ENCODE measurements at regions not wholly inside any gene's neighbourhood (a gene's known extent, or its start where the extent isn't known, plus 50 kb on each side); places are given as distances from the start of the nearest gene placed in this dataset.

- DNase-seq, result no peak
Measured at GRCh38 chr6:21648475-21649050, 55.0 kb downstream of the SOX4 start.

GRCh38 chr6:21653323-21653722 lies 59.8 kb downstream of the SOX4 start:
- DNase-seq, result no peak

- no peak for DNase-seq
Measured at GRCh38 chr6:21653905-21654304, 60.4 kb downstream of the SOX4 start.

GRCh38 chr6:21654361-21654760 lies 60.8 kb downstream of the SOX4 start:
- no peak for DNase-seq

GRCh38 chr6:21663966-21664313 lies 70.4 kb downstream of the SOX4 start:
- no peak for DNase-seq

- no peak for DNase-seq
Measured at GRCh38 chr6:21664314-21665109, 71.0 kb downstream of the SOX4 start.

GRCh38 chr6:21665110-21665391 lies 71.5 kb downstream of the SOX4 start:
- no peak for DNase-seq

- DNase-seq, result no peak
Measured at GRCh38 chr6:21665392-21666200, 72.0 kb downstream of the SOX4 start.

- no peak for DNase-seq
Measured at GRCh38 chr6:21666201-21666691, 72.7 kb downstream of the SOX4 start.

- no peak for DNase-seq
Measured at GRCh38 chr6:21666853-21667681, 73.5 kb downstream of the SOX4 start.

- no peak for DNase-seq
Measured at GRCh38 chr6:21668795-21669194, 75.2 kb downstream of the SOX4 start.

- DNase-seq, result no peak
Measured at GRCh38 chr6:21676769-21677168, 83.2 kb downstream of the SOX4 start.

GRCh38 chr6:21678990-21679389 lies 85.4 kb downstream of the SOX4 start:
- no peak for DNase-seq

- DNase-seq, result no peak
Measured at GRCh38 chr6:21679761-21680265, 86.3 kb downstream of the SOX4 start.

- no peak for DNase-seq
Measured at GRCh38 chr6:21680611-21681010, 87.1 kb downstream of the SOX4 start.

GRCh38 chr6:21690489-21690888 lies 96.9 kb downstream of the SOX4 start:
- no peak for DNase-seq

- no peak for DNase-seq
Measured at GRCh38 chr6:21691685-21692346, 98.3 kb downstream of the SOX4 start.

GRCh38 chr6:21692721-21693120 lies 99.2 kb downstream of the SOX4 start:
- DNase-seq, result no peak

- DNase-seq, result no peak
Measured at GRCh38 chr6:21694168-21694567, 100.6 kb downstream of the SOX4 start.

- no peak for DNase-seq
Measured at GRCh38 chr6:21707524-21708319, 114.2 kb downstream of the SOX4 start.

- no peak for DNase-seq
Measured at GRCh38 chr6:21708320-21708580, 114.7 kb downstream of the SOX4 start.

GRCh38 chr6:21710216-21710615 lies 116.7 kb downstream of the SOX4 start:
- no peak for DNase-seq

Measured in NCI-H446 treated with DMSO at 0.1 percent for 48 hours (cell line).